ENCODE measurements at regions not wholly inside any gene's neighbourhood (a gene's known extent, or its start where the extent isn't known, plus 50 kb on each side); places are given as distances from the start of the nearest gene placed in this dataset.

DNA sequence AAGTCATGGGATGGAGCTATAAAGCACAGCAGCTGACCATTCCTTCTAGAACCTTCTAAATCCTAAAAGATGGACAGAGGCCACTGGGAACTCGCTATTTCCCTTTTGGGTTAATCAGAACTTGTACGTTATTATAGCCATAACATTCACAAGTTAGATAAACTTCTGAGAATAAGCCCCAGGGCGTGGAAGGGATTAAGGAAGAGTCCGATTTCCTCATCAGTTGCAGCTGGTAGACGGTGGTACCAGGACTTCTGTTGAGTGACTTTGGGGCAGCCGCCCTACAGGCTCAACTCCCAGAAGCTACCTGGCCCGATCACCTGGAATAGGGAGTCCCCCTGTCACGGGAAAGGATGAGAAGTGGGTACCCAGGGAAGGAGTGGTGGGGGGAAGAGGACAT lies 370.1 kb upstream of the ZFHX3 start:
- H3K27ac ChIP-seq (ENCODE audit: low read depth, low read length): no peak overlapping the region
- H3K4me1 ChIP-seq (ENCODE audit: insufficient read depth, low read length): no peaks in the 10 kb centered on the region
- H3K4me3 ChIP-seq (ENCODE audit: low read depth in 1 of 2, low read length in 2 of 2): no peak overlapping the region
- no peak overlapping the region for H3K9ac ChIP-seq (ENCODE audit: low read length)
- no peaks in the 10 kb centered on the region for H3K27me3 ChIP-seq (ENCODE audit: control insufficient read depth in 1 of 2, insufficient read depth in 2 of 2, low read length in 2 of 2)
- H3K9me3 ChIP-seq (ENCODE audit: low read length): no peaks in the 10 kb centered on the region
- H3K36me3 ChIP-seq (ENCODE audit: insufficient read depth, low read length): no peaks in the 10 kb centered on the region

DNA sequence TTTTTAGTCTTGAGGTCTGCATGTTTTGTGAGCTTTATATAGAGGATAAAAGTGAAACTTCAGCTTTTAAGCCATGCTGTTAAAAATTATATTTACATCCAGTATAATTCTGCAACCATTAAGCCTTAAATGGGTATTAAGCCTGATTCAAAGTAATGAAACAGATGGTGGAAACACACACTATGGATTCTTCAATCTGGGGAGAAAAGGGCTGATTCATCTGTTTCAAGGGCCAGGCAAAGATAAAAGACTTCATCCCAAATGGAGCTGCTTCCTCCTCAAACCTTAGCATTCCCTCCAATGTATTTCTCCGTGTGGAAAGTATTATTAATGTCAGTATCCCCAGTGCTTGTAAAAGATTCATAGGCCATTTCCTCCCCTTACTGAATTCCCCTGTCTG lies 367.4 kb upstream of the ZFHX3 start:
- H3K27me3 ChIP-seq (ENCODE audit: control insufficient read depth in 1 of 2, insufficient read depth in 2 of 2, low read length in 2 of 2): no peaks in the 10 kb centered on the region
- no peak overlapping the region for H3K27ac ChIP-seq (ENCODE audit: low read depth, low read length)
- no peak overlapping the region for H3K4me3 ChIP-seq (ENCODE audit: low read depth in 1 of 2, low read length in 2 of 2)
- H3K4me1 ChIP-seq (ENCODE audit: insufficient read depth, low read length): no peaks in the 10 kb centered on the region
- no peak overlapping the region for H3K9ac ChIP-seq (ENCODE audit: low read length)
- H3K36me3 ChIP-seq (ENCODE audit: insufficient read depth, low read length): no peaks in the 10 kb centered on the region
- H3K9me3 ChIP-seq (ENCODE audit: low read length): no peaks in the 10 kb centered on the region

GRCh38 chr16:73414638-73415037 lies 366.7 kb upstream of the ZFHX3 start:
- Histone ChIP-seq H3K4me3 (ENCODE audit: low read depth in 1 of 2, low read length in 2 of 2) (no peak overlapping the region), H3K4me1 (ENCODE audit: insufficient read depth, low read length) (no peaks in the 10 kb centered on the region), H3K36me3 (ENCODE audit: insufficient read depth, low read length) (no peaks in the 10 kb centered on the region), H3K9me3 (ENCODE audit: low read length) (no peaks in the 10 kb centered on the region), H3K27ac (ENCODE audit: low read depth, low read length) (no peak overlapping the region), H3K9ac (ENCODE audit: low read length) (no peak overlapping the region), H3K27me3 (ENCODE audit: control insufficient read depth in 1 of 2, insufficient read depth in 2 of 2, low read length in 2 of 2) (no peaks in the 10 kb centered on the region)

- Histone ChIP-seq H3K4me3 (ENCODE audit: low read depth in 1 of 2, low read length in 2 of 2) (no peak overlapping the region), H3K36me3 (ENCODE audit: insufficient read depth, low read length) (no peaks in the 10 kb centered on the region), H3K27me3 (ENCODE audit: control insufficient read depth in 1 of 2, insufficient read depth in 2 of 2, low read length in 2 of 2) (no peaks in the 10 kb centered on the region), H3K4me1 (ENCODE audit: insufficient read depth, low read length) (no peaks in the 10 kb centered on the region), H3K27ac (ENCODE audit: low read depth, low read length) (no peak overlapping the region), H3K9ac (ENCODE audit: low read length) (no peak overlapping the region), H3K9me3 (ENCODE audit: low read length) (no peaks in the 10 kb centered on the region)
Observed at GRCh38 chr16:73413830-73414190, 365.9 kb upstream of the ZFHX3 start.

GRCh38 chr16:73413091-73413829 lies 365.3 kb upstream of the ZFHX3 start:
- no peaks in the 10 kb centered on the region for H3K4me1 ChIP-seq (ENCODE audit: insufficient read depth, low read length)
- no peaks in the 10 kb centered on the region for H3K36me3 ChIP-seq (ENCODE audit: insufficient read depth, low read length)
- H3K27me3 ChIP-seq (ENCODE audit: control insufficient read depth in 1 of 2, insufficient read depth in 2 of 2, low read length in 2 of 2): no peaks in the 10 kb centered on the region
- no peak overlapping the region for H3K9ac ChIP-seq (ENCODE audit: low read length)
- H3K4me3 ChIP-seq (ENCODE audit: low read depth in 1 of 2, low read length in 2 of 2): no peak overlapping the region
- H3K27ac ChIP-seq (ENCODE audit: low read depth, low read length): no peak overlapping the region
- no peaks in the 10 kb centered on the region for H3K9me3 ChIP-seq (ENCODE audit: low read length)

DNA sequence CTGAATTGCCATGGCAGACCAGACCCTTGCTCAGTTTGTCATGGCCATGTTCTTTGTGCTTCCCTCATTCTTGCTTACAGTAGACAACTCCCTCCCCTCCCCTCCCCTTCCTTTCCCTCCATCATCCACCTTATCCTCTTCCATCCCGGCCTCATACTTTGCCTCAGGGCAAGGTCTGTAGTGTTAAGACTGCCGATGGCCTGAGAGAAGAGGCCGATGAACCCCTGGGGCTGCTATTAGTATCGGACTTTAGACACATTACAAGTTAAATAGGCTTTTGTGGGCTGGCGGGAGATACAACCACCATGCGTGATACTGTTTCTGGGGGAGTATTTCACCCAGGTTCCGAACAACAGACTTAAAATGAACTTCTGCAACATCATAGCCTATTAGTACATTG lies 364.5 kb upstream of the ZFHX3 start:
- H3K4me1 ChIP-seq (ENCODE audit: insufficient read depth, low read length): no peaks in the 10 kb centered on the region
- H3K9me3 ChIP-seq (ENCODE audit: low read length): no peaks in the 10 kb centered on the region
- no peak overlapping the region for H3K9ac ChIP-seq (ENCODE audit: low read length)
- H3K27me3 ChIP-seq (ENCODE audit: control insufficient read depth in 1 of 2, insufficient read depth in 2 of 2, low read length in 2 of 2): no peaks in the 10 kb centered on the region
- H3K4me3 ChIP-seq (ENCODE audit: low read depth in 1 of 2, low read length in 2 of 2): no peak overlapping the region
- H3K36me3 ChIP-seq (ENCODE audit: insufficient read depth, low read length): no peaks in the 10 kb centered on the region
- no peak overlapping the region for H3K27ac ChIP-seq (ENCODE audit: low read depth, low read length)

DNA sequence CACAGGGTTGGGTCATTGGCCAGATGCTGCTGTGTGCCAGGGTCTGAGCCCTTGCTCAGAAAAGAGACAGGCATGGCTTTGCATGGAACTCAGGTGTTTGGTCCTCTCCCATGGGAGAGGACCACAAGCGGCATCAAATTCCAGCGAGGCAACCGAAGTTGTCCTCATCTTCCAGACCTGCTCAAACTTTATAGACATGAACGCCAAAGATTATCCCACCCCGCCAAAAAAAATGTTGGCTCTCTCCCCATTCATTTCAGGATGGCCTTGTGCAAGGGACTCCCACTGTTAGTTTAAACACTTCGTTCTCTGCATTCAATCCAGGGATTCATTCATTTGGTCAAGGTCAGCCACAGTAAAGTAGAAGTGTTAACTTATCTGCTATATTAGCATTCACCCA lies 360.8 kb upstream of the ZFHX3 start:
- no peaks in the 10 kb centered on the region for H3K36me3 ChIP-seq (ENCODE audit: insufficient read depth, low read length)
- no peaks in the 10 kb centered on the region for H3K27me3 ChIP-seq (ENCODE audit: control insufficient read depth in 1 of 2, insufficient read depth in 2 of 2, low read length in 2 of 2)
- no peak overlapping the region for H3K4me3 ChIP-seq (ENCODE audit: low read depth in 1 of 2, low read length in 2 of 2)
- no peak overlapping the region for H3K9ac ChIP-seq (ENCODE audit: low read length)
- H3K9me3 ChIP-seq (ENCODE audit: low read length): no peaks in the 10 kb centered on the region
- no peaks in the 10 kb centered on the region for H3K4me1 ChIP-seq (ENCODE audit: insufficient read depth, low read length)
- no peak overlapping the region for H3K27ac ChIP-seq (ENCODE audit: low read depth, low read length)

- no peak overlapping the region for H3K4me3 ChIP-seq (ENCODE audit: low read depth in 1 of 2, low read length in 2 of 2)
- no peak overlapping the region for H3K9ac ChIP-seq (ENCODE audit: low read length)
- no peak overlapping the region for H3K27ac ChIP-seq (ENCODE audit: low read depth, low read length)
- H3K27me3 ChIP-seq (ENCODE audit: control insufficient read depth in 1 of 2, insufficient read depth in 2 of 2, low read length in 2 of 2): no peaks in the 10 kb centered on the region
- no peaks in the 10 kb centered on the region for H3K36me3 ChIP-seq (ENCODE audit: insufficient read depth, low read length)
- no peaks in the 10 kb centered on the region for H3K4me1 ChIP-seq (ENCODE audit: insufficient read depth, low read length)
- H3K9me3 ChIP-seq (ENCODE audit: low read length): no peaks in the 10 kb centered on the region
Observed at GRCh38 chr16:73408311-73408710, 360.4 kb upstream of the ZFHX3 start.

DNA sequence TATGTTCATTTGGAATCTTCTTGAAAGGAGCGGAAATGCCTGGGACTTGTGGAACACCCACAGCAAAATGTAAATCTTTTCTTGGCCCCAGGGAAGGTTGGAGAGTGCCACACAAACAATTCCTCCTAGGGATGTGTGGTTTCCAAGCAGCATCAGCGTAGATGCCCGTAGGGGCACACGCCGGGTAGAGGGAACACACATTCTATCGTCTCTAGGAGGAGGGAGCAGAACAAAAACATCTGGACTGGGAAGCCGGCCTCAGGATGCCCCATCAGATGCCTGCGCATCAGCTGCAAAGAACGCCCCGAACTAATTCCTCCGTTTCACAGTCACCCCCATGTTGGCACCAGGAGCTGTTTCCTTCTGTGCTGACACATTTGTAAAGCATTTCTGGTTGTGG lies 357.9 kb upstream of the ZFHX3 start:
- H3K27me3 ChIP-seq (ENCODE audit: control insufficient read depth in 1 of 2, insufficient read depth in 2 of 2, low read length in 2 of 2): no peaks in the 10 kb centered on the region
- no peaks in the 10 kb centered on the region for H3K4me1 ChIP-seq (ENCODE audit: insufficient read depth, low read length)
- no peaks in the 10 kb centered on the region for H3K9me3 ChIP-seq (ENCODE audit: low read length)
- no peak overlapping the region for H3K9ac ChIP-seq (ENCODE audit: low read length)
- H3K4me3 ChIP-seq (ENCODE audit: low read depth in 1 of 2, low read length in 2 of 2): no peak overlapping the region
- H3K27ac ChIP-seq (ENCODE audit: low read depth, low read length): no peak overlapping the region
- no peaks in the 10 kb centered on the region for H3K36me3 ChIP-seq (ENCODE audit: insufficient read depth, low read length)

DNA sequence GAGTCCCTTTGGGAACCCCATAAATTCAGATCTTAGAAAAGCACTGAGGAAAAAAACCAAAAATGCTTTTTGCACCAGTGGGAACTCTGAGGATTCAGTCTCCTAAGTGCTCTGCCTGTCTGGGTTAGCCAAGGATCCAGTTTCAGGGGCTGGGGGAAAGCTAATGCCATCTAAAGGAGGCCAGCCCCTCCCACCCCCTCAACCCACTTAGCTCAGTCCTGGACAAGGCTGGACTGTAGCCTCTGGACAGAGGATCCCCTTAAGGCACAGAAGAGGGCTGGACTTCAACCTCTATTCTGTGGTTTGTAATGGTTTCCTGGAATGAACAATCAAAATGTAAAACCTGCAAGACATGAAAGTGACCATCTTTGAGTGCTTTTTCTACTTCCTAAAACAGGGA lies 356.1 kb upstream of the ZFHX3 start:
- H3K36me3 ChIP-seq (ENCODE audit: insufficient read depth, low read length): no peaks in the 10 kb centered on the region
- no peaks in the 10 kb centered on the region for H3K27me3 ChIP-seq (ENCODE audit: control insufficient read depth in 1 of 2, insufficient read depth in 2 of 2, low read length in 2 of 2)
- H3K4me3 ChIP-seq (ENCODE audit: low read depth in 1 of 2, low read length in 2 of 2): no peak overlapping the region
- no peaks in the 10 kb centered on the region for H3K9me3 ChIP-seq (ENCODE audit: low read length)
- no peak overlapping the region for H3K9ac ChIP-seq (ENCODE audit: low read length)
- H3K4me1 ChIP-seq (ENCODE audit: insufficient read depth, low read length): no peaks in the 10 kb centered on the region
- H3K27ac ChIP-seq (ENCODE audit: low read depth, low read length): no peak overlapping the region

- Histone ChIP-seq H3K36me3 (ENCODE audit: insufficient read depth, low read length) (no peaks in the 10 kb centered on the region), H3K9ac (ENCODE audit: low read length) (no peak overlapping the region), H3K27ac (ENCODE audit: low read depth, low read length) (no peak overlapping the region), H3K4me1 (ENCODE audit: insufficient read depth, low read length) (no peaks in the 10 kb centered on the region), H3K4me3 (ENCODE audit: low read depth in 1 of 2, low read length in 2 of 2) (no peak overlapping the region), H3K27me3 (ENCODE audit: control insufficient read depth in 1 of 2, insufficient read depth in 2 of 2, low read length in 2 of 2) (no peaks in the 10 kb centered on the region), H3K9me3 (ENCODE audit: low read length) (no peaks in the 10 kb centered on the region)
Observed at GRCh38 chr16:73403291-73403690, 355.4 kb upstream of the ZFHX3 start.

GRCh38 chr16:73400951-73401350 lies 353.0 kb upstream of the ZFHX3 start:
- Histone ChIP-seq H3K9me3 (ENCODE audit: low read length) (no peaks in the 10 kb centered on the region), H3K36me3 (ENCODE audit: insufficient read depth, low read length) (no peaks in the 10 kb centered on the region), H3K27me3 (ENCODE audit: control insufficient read depth in 1 of 2, insufficient read depth in 2 of 2, low read length in 2 of 2) (no peaks in the 10 kb centered on the region), H3K9ac (ENCODE audit: low read length) (no peak overlapping the region), H3K27ac (ENCODE audit: low read depth, low read length) (no peak overlapping the region), H3K4me1 (ENCODE audit: insufficient read depth, low read length) (no peaks in the 10 kb centered on the region), H3K4me3 (ENCODE audit: low read depth in 1 of 2, low read length in 2 of 2) (no peak overlapping the region)

Data from muscle layer of colon (tissue), 2 donors.